Uterus (tissue), 2 donors: ENCODE measurements at regions not wholly inside any gene's neighbourhood (a gene's known extent, or its start where the extent isn't known, plus 50 kb on each side); places are given as distances from the start of the nearest gene placed in this dataset.

Source experiments
- CTCF ChIP-seq, 4 experiments: fragments of 200-600 bp in 2 of 4; fragments of 450-650 bp in 2 of 4; sonication (generic) in 2 of 4; IDR thresholded peaks; one replicate each; pipeline ENCODE4 v1.5.1; 2016 to 2019; ENCODE audit warnings: antibody characterized with exemption in 4 of 4, mild to moderate bottlenecking in 2 of 4, moderate library complexity in 1 of 4
- POLR2A ChIP-seq, 2 donors: fragments of 450-650 bp; IDR thresholded peaks; one replicate each; pipeline ENCODE4 v1.6.1; 2016; ENCODE audit warnings: antibody characterized with exemption in 2 of 2, mild to moderate bottlenecking in 1 of 2, moderate library complexity in 1 of 2

GRCh38 chr1:38585460-38585859 is 274.1 kb downstream of the RRAGC start:
- TF ChIP-seq CTCF (IDR thresholded peaks at IDR 0.05), result no peak
- TF ChIP-seq POLR2A (IDR thresholded peaks at IDR 0.05), result no peak
